K562 (cell line): ENCODE measurements at regions not wholly inside any gene's neighbourhood (a gene's known extent, or its start where the extent isn't known, plus 50 kb on each side); places are given as distances from the start of the nearest gene placed in this dataset.

Experiments
- ATAC-seq: fragments of 200-7000 bp; cut with Tn5 transposase; 3 replicates; pipeline ENCODE4 v1.9.1; 2020; ENCODE audit warnings: moderate library complexity
- BruUV-seq: library from RNA; stranded (reverse); fragments of 400-500 nt; replicated peaks from 2 replicates; lab custom pipeline; 2021; lab: Mats Ljungman, UMichigan
- CTCF ChIA-PET: fragments of 300-600 bp; formaldehyde crosslinking; extraction: SDS; loops from one replicate; lab custom pipeline; 2021; ENCODE audit warnings: low intra/inter-chr PET ratio; lab: Yijun Ruan, JAX
- POLR2A ChIA-PET: fragments of 300-600, 350-650 bp; sonication (Branson Sonifier 250); formaldehyde crosslinking; extraction: SDS; loops from one replicate; lab custom pipeline; 2021; ENCODE audit warnings: antibody characterized with exemption, inconsistent platforms; lab: Yijun Ruan, JAX
- DNase-seq, 4 experiments: peaks; one replicate each; pipeline versions ENCODE4 v3.0.0 to v3.0.0-alpha.2; 2011 to 2018; ENCODE audit warnings: low spot score in 3 of 4, mixed read lengths in 3 of 4; ENCODE audit errors: extremely low read depth in 1 of 4
- FAIRE-seq: peaks from 2 replicates; lab custom pipeline; 2011; peaks lifted over from hg19 to GRCh38; lab: Jason Lieb, UNC
- H2AFZ ChIP-seq: 2 replicates; pipeline ENCODE4 v1.6.0; 2011; ENCODE audit warnings: low read depth, low read length, control low read depth, inconsistent platforms
- H3K27ac ChIP-seq: fragments of 200-600 bp; 3 replicates; pipeline ENCODE4 v1.8.0; 2011; ENCODE audit warnings: low read depth, mild to moderate bottlenecking, control low read depth, inconsistent platforms, low read length, moderate library complexity, mixed read lengths; ENCODE audit errors: extremely low read depth
- H3K27me3 ChIP-seq, 2 experiments: fragments of 300-600 bp in 1 of 2; 2 replicates in 1 of 2; 3 replicates in 1 of 2; pipeline versions ENCODE4 v1.6.0 to v1.8.0; 2011; ENCODE audit warnings: inconsistent platforms in 2 of 2, low read length in 2 of 2, mild to moderate bottlenecking in 1 of 2, mixed read lengths in 1 of 2, moderate library complexity in 1 of 2; ENCODE audit not compliant: control insufficient read depth in 2 of 2, insufficient read depth in 2 of 2
- H3K36me3 ChIP-seq: fragments of 300-600 bp; 3 replicates; pipeline ENCODE4 v1.8.0; 2011; ENCODE audit warnings: mild to moderate bottlenecking, low read length, inconsistent platforms; ENCODE audit not compliant: control insufficient read depth, insufficient read depth
- H3K4me1 ChIP-seq, 2 experiments: fragments of 200-600 bp in 1 of 2; replicated peaks in 1 of 2; 2 replicates in 1 of 2; 3 replicates in 1 of 2; pipeline versions ENCODE4 v1.5.1 to v1.8.0; 2011; ENCODE audit warnings: inconsistent platforms in 2 of 2, low read length in 2 of 2, mild to moderate bottlenecking in 1 of 2, mixed read lengths in 1 of 2, moderate library complexity in 1 of 2; ENCODE audit not compliant: control insufficient read depth in 2 of 2, insufficient read depth in 2 of 2
- H3K4me2 ChIP-seq: 2 replicates; pipeline ENCODE4 v1.6.1; 2011; ENCODE audit warnings: low read length, control low read depth, inconsistent platforms, mixed read lengths; ENCODE audit not compliant: insufficient read depth
- H3K4me3 ChIP-seq: fragments of 200-600 bp; sonication (generic), shearing (Covaris generic); 2 replicates; pipeline ENCODE4 v1.5.1; 2016; ENCODE audit warnings: control low read depth, inconsistent platforms
- H3K79me2 ChIP-seq: fragments of 200-600 bp; 3 replicates; pipeline ENCODE4 v1.8.0; 2011; ENCODE audit warnings: low read length, inconsistent platforms; ENCODE audit not compliant: control insufficient read depth, insufficient read depth
- H3K9ac ChIP-seq, 2 experiments: 2 replicates each; pipeline versions ENCODE4 v1.6.0 to v1.6.1; 2011; ENCODE audit warnings: low read depth in 2 of 2, low read length in 2 of 2, control low read depth in 1 of 2, inconsistent platforms in 1 of 2, mild to moderate bottlenecking in 1 of 2, mixed read lengths in 1 of 2; ENCODE audit not compliant: insufficient read depth in 1 of 2
- H3K9me1 ChIP-seq: one replicate; pipeline ENCODE4 v1.6.0; 2011; ENCODE audit warnings: inconsistent platforms, mild to moderate bottlenecking, low read length, moderate library complexity; ENCODE audit not compliant: control insufficient read depth, insufficient read depth
- H3K9me3 ChIP-seq: replicated peaks from 2 replicates; pipeline ENCODE4 v1.5.1; 2011; ENCODE audit warnings: low read depth, low read length, inconsistent platforms; ENCODE audit not compliant: control insufficient read depth, insufficient read depth
- H4K20me1 ChIP-seq: replicated peaks from 2 replicates; pipeline ENCODE4 v1.6.1; 2011; ENCODE audit warnings: low read length, inconsistent platforms, mixed read lengths; ENCODE audit not compliant: control insufficient read depth, insufficient read depth
- ELF2 ChIP-seq: fragments of 250-450 bp; sonication (Bioruptor Pico); IDR thresholded peaks from 2 replicates; pipeline ENCODE4 v1.5.0; 2021; ENCODE audit warnings: mild to moderate bottlenecking
- EZH2 ChIP-seq: IDR thresholded peaks from 2 replicates; pipeline ENCODE4 v1.6.1; 2012; ENCODE audit warnings: low read depth, mild to moderate bottlenecking, inconsistent platforms, low read length, borderline replicate concordance
- ZNF668 ChIP-seq: fragments of 250-450 bp; sonication (Bioruptor Pico); IDR thresholded peaks from 2 replicates; pipeline ENCODE4 v1.8.0; 2022; ENCODE audit warnings: mild to moderate bottlenecking, inconsistent platforms
- WGBS: fragments of 100-300 bp; shearing (Covaris generic); methylation state at CpG from one replicate; pipeline ENCODE4 v1.1.6; 2016; ENCODE audit warnings: low coverage, mixed read lengths; ENCODE audit not compliant: insufficient coverage; ENCODE audit errors: missing lambda C conversion rate; 5-methylcytosine and 5-hydroxymethylcytosine counted together
- in situ Hi-C: fragments of 300-500 bp; cut with MboI; formaldehyde crosslinking; loops from 4 replicates; pipeline ENCODE4 v1.15.0; 2018; ENCODE audit warnings: inconsistent platforms, mixed read lengths
- intact Hi-C: fragments of 100-400 bp; cut with micrococcal nuclease; formaldehyde crosslinking; loops from 2 replicates; pipeline ENCODE4 v1.14.2; 2022
- TF ChIP-seq, protein P1 (sequence below), 2 experiments: fragments of 450-650 bp in 1 of 2; sonication (generic) in 1 of 2; formaldehyde crosslinking in 1 of 2; IDR thresholded peaks; 2 replicates each; pipeline versions ENCODE4 v1.7.1 to v1.9.0; 2016 to 2022; ENCODE audit warnings: inconsistent platforms in 1 of 2, mild to moderate bottlenecking in 1 of 2, missing genetic modification reagents in 1 of 2
- TF ChIP-seq, protein P2 (sequence below): IDR thresholded peaks from 2 replicates; pipeline ENCODE4 v1.6.1; 2011; ENCODE audit not compliant: insufficient read length; ENCODE audit errors: extremely low read depth

DNA sequence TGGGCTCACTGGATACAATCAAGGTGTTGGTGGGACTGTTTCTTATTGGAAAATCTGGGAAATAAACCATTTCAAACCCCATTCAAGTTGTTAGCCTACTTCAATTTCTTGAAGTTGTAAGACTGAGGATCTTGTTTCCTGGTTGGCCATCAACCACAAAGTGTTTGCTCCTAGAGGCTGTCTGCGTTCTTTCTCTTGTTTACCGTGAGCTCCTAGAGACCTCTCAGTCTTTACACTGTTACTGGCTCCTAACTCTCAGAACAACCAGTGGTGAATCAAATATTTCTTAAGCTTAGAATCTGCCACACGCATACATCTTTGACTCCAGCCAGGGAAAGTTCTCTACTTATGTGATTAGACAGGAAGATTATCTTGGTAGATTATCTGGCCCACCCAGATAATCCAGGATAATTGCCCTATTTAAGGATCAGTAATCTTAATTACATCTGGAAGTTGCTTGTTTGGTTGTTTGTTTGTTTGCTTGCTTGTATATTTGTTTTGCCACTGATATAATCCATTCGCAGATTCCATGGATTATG is 798.7 kb downstream of the IPMK start:
- Histone ChIP-seq H3K9me3 (no peaks in the 10 kb centered on the region), H4K20me1 (no peaks in the 10 kb centered on the region), H3K27ac (no peak overlapping the region), H3K4me2 (no peak overlapping the region), H3K36me3 (no peaks in the 10 kb centered on the region), H3K9me1 (no peaks in the 10 kb centered on the region), H3K9ac (no peak overlapping the region), H3K4me3 (no peak overlapping the region), H3K4me1 (no peaks in the 10 kb centered on the region), H3K79me2 (no peaks in the 10 kb centered on the region), H2AFZ (no peak overlapping the region), H3K27me3 (no peaks in the 10 kb centered on the region)
- FAIRE-seq (no peak), DNase-seq (no peak), ATAC-seq (no peak)
- in situ Hi-C loops (no loop called here), intact Hi-C loops (no loop called here)
- CTCF ChIA-PET: no interaction called here
- WGBS: 0% methylated on average over 4 of the region's 4 CpGs
- no TSS peak for BruUV-seq
- POLR2A ChIA-PET: interaction anchor here (0.6 kb wide), 1 partner anchor 1314 kb away, joined by 4 read pairs; no protein-coding TSS in a partner anchor
- TF ChIP-seq ELF2 (no peak), ZNF668 (CRISPR knock-in tag) (no peak), EZH2 (no peak)
- TF ChIP-seq, protein P1, sequence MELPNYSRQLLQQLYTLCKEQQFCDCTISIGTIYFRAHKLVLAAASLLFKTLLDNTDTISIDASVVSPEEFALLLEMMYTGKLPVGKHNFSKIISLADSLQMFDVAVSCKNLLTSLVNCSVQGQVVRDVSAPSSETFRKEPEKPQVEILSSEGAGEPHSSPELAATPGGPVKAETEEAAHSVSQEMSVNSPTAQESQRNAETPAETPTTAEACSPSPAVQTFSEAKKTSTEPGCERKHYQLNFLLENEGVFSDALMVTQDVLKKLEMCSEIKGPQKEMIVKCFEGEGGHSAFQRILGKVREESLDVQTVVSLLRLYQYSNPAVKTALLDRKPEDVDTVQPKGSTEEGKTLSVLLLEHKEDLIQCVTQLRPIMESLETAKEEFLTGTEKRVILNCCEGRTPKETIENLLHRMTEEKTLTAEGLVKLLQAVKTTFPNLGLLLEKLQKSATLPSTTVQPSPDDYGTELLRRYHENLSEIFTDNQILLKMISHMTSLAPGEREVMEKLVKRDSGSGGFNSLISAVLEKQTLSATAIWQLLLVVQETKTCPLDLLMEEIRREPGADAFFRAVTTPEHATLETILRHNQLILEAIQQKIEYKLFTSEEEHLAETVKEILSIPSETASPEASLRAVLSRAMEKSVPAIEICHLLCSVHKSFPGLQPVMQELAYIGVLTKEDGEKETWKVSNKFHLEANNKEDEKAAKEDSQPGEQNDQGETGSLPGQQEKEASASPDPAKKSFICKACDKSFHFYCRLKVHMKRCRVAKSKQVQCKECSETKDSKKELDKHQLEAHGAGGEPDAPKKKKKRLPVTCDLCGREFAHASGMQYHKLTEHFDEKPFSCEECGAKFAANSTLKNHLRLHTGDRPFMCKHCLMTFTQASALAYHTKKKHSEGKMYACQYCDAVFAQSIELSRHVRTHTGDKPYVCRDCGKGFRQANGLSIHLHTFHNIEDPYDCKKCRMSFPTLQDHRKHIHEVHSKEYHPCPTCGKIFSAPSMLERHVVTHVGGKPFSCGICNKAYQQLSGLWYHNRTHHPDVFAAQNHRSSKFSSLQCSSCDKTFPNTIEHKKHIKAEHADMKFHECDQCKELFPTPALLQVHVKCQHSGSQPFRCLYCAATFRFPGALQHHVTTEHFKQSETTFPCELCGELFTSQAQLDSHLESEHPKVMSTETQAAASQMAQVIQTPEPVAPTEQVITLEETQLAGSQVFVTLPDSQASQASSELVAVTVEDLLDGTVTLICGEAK (IDR thresholded peaks at IDR 0.05): no peak
- TF ChIP-seq, protein P1 (CRISPR knock-in tag; IDR thresholded peaks at IDR 0.05): no peak
- TF ChIP-seq, protein P2, sequence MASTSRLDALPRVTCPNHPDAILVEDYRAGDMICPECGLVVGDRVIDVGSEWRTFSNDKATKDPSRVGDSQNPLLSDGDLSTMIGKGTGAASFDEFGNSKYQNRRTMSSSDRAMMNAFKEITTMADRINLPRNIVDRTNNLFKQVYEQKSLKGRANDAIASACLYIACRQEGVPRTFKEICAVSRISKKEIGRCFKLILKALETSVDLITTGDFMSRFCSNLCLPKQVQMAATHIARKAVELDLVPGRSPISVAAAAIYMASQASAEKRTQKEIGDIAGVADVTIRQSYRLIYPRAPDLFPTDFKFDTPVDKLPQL: no peak
